Suprapubic skin (tissue), 4 donors: ENCODE measurements at regions not wholly inside any gene's neighbourhood (a gene's known extent, or its start where the extent isn't known, plus 50 kb on each side); places are given as distances from the start of the nearest gene placed in this dataset.

Experiments
- DNase-seq, 2 donors: peaks; one replicate each; pipeline ENCODE4 v3.0.0-alpha.2; 2019; ENCODE audit warnings: low spot score in 2 of 2
- H3K27ac ChIP-seq: fragments of 200-600 bp; sonication (generic); one replicate; pipeline ENCODE4 v1.5.1; 2019
- H3K27me3 ChIP-seq: fragments of 200-600 bp; sonication (generic); one replicate; pipeline ENCODE4 v1.5.1; 2019
- H3K36me3 ChIP-seq: fragments of 200-600 bp; sonication (generic); one replicate; pipeline ENCODE4 v1.5.1; 2019
- H3K4me1 ChIP-seq: fragments of 200-600 bp; sonication (generic); one replicate; pipeline ENCODE4 v1.5.1; 2019
- H3K4me3 ChIP-seq: fragments of 200-600 bp; sonication (generic); one replicate; pipeline ENCODE4 v1.5.1; 2019; ENCODE audit warnings: mild to moderate bottlenecking
- H3K9me3 ChIP-seq: fragments of 200-600 bp; sonication (generic); one replicate; pipeline ENCODE4 v1.5.1; 2019
- EP300 ChIP-seq: sonication (generic); formaldehyde crosslinking; IDR thresholded peaks from one replicate; pipeline ENCODE4 v1.6.1; 2017; ENCODE audit warnings: antibody characterized with exemption
- POLR2A ChIP-seq, 2 donors: fragments of 450-650 bp; IDR thresholded peaks; one replicate each; pipeline ENCODE4 v1.6.1; 2017; ENCODE audit warnings: antibody characterized with exemption in 2 of 2, mild to moderate bottlenecking in 2 of 2, moderate library complexity in 2 of 2
- POLR2AphosphoS5 ChIP-seq, 3 donors: sonication (generic); formaldehyde crosslinking; IDR thresholded peaks; one replicate each; pipeline ENCODE4 v1.6.1; 2017; ENCODE audit warnings: antibody characterized with exemption in 3 of 3
- WGBS: methylation state at CpG from one replicate; pipeline ENCODE4 v1.1.5; 2018; 5-methylcytosine and 5-hydroxymethylcytosine counted together
- TF ChIP-seq, protein P1 (sequence below), 2 donors: fragments of 200-600 bp in 1 of 2; fragments of 450-650 bp in 1 of 2; sonication (generic) in 1 of 2; IDR thresholded peaks; one replicate each; pipeline ENCODE4 v1.5.1; 2016 to 2019; ENCODE audit warnings: antibody characterized with exemption in 2 of 2, mild to moderate bottlenecking in 1 of 2, moderate library complexity in 1 of 2

DNA sequence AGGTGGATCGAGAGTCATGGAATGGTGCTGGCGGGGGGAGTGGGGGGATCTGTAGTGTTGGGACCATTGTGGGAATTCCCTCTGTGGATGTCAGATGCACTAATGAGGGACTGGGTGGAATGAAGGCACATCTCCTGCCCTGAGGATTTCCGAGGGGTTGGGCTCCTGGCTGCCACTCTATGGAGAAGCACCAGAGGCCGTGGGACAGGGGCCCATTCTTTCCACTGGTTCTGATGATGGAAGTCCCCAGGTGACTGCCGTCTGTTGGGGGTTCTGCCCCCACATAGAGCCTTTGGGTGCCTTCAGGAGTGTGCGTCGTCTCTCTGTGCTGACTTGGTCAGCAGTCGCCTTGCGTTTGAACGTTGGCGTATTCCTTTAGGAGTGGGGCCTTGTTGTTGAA is 202.9 kb downstream of the GLRX3 start:
- Histone ChIP-seq H3K27ac (no peak overlapping the region), H3K9me3 (no peaks in the 10 kb centered on the region), H3K36me3 (no peaks in the 10 kb centered on the region), H3K4me3 (no peak overlapping the region), H3K27me3 (no peaks in the 10 kb centered on the region), H3K4me1 (no peaks in the 10 kb centered on the region)
- TF ChIP-seq EP300 = no peak
- no peak for TF ChIP-seq POLR2A (IDR thresholded peaks at IDR 0.05)
- TF ChIP-seq, protein P1, sequence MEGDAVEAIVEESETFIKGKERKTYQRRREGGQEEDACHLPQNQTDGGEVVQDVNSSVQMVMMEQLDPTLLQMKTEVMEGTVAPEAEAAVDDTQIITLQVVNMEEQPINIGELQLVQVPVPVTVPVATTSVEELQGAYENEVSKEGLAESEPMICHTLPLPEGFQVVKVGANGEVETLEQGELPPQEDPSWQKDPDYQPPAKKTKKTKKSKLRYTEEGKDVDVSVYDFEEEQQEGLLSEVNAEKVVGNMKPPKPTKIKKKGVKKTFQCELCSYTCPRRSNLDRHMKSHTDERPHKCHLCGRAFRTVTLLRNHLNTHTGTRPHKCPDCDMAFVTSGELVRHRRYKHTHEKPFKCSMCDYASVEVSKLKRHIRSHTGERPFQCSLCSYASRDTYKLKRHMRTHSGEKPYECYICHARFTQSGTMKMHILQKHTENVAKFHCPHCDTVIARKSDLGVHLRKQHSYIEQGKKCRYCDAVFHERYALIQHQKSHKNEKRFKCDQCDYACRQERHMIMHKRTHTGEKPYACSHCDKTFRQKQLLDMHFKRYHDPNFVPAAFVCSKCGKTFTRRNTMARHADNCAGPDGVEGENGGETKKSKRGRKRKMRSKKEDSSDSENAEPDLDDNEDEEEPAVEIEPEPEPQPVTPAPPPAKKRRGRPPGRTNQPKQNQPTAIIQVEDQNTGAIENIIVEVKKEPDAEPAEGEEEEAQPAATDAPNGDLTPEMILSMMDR (IDR thresholded peaks at IDR 0.05) = no peak
- no peak for TF ChIP-seq POLR2AphosphoS5 (IDR thresholded peaks at IDR 0.05)
- WGBS = 84% methylated on average over 11 of the region's 11 CpGs
- DNase-seq = no peak

DNA sequence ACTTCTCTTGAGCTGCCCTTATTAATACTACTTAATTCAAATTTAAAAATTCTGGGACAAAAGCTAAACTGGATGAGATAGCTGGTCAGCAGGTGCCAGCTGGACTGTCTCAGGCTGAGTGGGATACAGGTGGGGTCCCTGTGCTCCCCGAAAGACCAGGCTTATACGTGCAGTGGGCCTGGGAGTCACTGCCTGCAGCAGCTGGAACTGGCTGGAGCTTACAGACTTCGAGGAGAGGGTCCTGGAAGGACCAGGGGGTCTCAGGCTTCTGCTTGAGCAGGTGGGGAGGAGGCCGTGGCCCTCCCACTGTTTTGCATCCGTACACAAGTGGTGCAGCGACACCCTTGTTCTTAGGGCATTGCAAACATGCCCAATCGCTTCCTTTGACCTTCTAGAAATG is 203.7 kb downstream of the GLRX3 start:
- TF ChIP-seq POLR2A (IDR thresholded peaks at IDR 0.05) = no peak
- TF ChIP-seq EP300 = no peak
- no peak for TF ChIP-seq POLR2AphosphoS5 (IDR thresholded peaks at IDR 0.05)
- TF ChIP-seq, protein P1 (IDR thresholded peaks at IDR 0.05) = no peak
- Histone ChIP-seq H3K4me3 (no peak overlapping the region), H3K4me1 (no peaks in the 10 kb centered on the region), H3K27me3 (no peaks in the 10 kb centered on the region), H3K9me3 (no peaks in the 10 kb centered on the region), H3K27ac (no peak overlapping the region), H3K36me3 (no peaks in the 10 kb centered on the region)
- 28% methylated on average over 3 of the region's 7 CpGs for WGBS
- no peak for DNase-seq

DNA sequence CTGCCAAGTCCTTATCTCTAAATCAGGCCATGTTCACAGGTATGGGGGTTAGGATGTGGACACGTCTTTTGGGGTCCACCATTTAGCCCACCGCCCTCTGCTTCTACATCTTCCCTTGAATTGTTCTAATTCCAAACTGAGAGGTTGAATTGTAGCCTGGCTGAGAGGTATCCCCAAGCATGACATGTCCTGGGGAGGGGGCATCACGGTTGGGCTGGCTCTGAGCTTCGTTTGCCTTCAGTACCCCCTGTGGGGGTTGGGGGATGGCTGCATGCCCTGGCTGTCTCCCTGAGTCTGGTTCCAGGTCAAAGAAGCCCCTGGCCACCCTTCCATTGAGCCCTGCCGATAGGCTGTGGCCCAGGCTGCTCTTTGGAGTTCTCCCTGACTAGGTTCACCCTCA is 204.6 kb downstream of the GLRX3 start:
- Histone ChIP-seq H3K27me3 (no peaks in the 10 kb centered on the region), H3K36me3 (no peaks in the 10 kb centered on the region), H3K9me3 (no peaks in the 10 kb centered on the region), H3K4me1 (no peaks in the 10 kb centered on the region), H3K27ac (no peak overlapping the region), H3K4me3 (no peak overlapping the region)
- no peak for DNase-seq
- 76% methylated on average over 3 of the region's 5 CpGs for WGBS
- TF ChIP-seq POLR2AphosphoS5 (IDR thresholded peaks at IDR 0.05) (no peak), POLR2A (IDR thresholded peaks at IDR 0.05) (no peak), EP300 (no peak)
- TF ChIP-seq, protein P1 (IDR thresholded peaks at IDR 0.05) = no peak

DNA sequence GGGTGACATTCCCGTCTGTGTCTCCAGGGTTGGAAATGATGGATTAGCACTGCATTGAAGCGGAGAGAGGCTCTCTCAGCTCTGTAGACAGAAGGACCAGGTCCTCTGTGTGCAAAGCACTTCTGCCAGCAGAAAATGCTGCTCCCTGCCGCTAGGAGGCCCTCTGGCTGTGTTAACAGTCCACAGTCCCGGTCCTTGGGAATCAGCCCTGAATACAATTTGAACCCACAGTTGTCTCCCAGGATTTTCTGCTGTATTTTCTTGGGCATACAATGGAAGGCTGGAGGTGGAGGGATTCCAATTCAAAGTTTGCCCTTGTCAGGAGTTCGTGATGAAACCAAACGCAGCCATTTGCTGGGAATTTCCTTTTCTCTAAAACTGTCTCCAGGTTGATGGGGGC is 205.2 kb downstream of the GLRX3 start:
- Histone ChIP-seq H3K9me3 (no peaks in the 10 kb centered on the region), H3K4me1 (no peaks in the 10 kb centered on the region), H3K27me3 (no peaks in the 10 kb centered on the region), H3K27ac (no peak overlapping the region), H3K4me3 (no peak overlapping the region), H3K36me3 (no peaks in the 10 kb centered on the region)
- no peak for DNase-seq
- TF ChIP-seq POLR2AphosphoS5 (IDR thresholded peaks at IDR 0.05) (no peak), POLR2A (IDR thresholded peaks at IDR 0.05) (no peak), EP300 (no peak)
- TF ChIP-seq, protein P1 (IDR thresholded peaks at IDR 0.05) = no peak
- WGBS = 22% methylated on average over 6 of the region's 6 CpGs

DNA sequence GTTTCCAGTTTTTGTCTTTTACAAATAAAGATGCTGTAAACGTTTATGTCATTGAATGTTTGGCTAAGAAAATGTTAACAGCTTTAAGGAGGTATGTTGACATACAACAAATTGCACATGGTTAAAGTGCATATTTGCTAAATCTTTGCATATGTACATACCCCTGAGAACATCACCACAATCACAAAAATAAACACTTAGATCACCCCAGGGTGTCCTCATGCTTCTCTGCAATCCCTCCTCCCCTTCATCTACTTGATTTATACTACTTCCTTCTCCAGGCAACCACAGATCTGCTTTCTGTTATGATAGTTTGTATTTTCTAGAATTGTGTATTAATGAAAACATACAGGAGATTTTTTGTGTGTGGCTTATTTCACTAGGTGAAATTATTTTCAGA is 209.5 kb downstream of the GLRX3 start:
- Histone ChIP-seq H3K4me1 (no peaks in the 10 kb centered on the region), H3K36me3 (no peaks in the 10 kb centered on the region), H3K9me3 (no peaks in the 10 kb centered on the region), H3K4me3 (no peak overlapping the region), H3K27me3 (no peaks in the 10 kb centered on the region), H3K27ac (no peak overlapping the region)
- 29% methylated on average over 1 of the region's 1 CpG for WGBS
- DNase-seq = no peak
- TF ChIP-seq POLR2AphosphoS5 (IDR thresholded peaks at IDR 0.05) (no peak), EP300 (no peak), POLR2A (IDR thresholded peaks at IDR 0.05) (no peak)
- TF ChIP-seq, protein P1 (IDR thresholded peaks at IDR 0.05) = no peak
